Naive thymus-derived CD8-positive, alpha-beta T cell (primary cell): ENCODE measurements at regions not wholly inside any gene's neighbourhood (a gene's known extent, or its start where the extent isn't known, plus 50 kb on each side); places are given as distances from the start of the nearest gene placed in this dataset.

Experiments used
- ATAC-seq, 2 donors: fragments of 150-1000 bp; cut with Tn5 transposase in 1 of 2; sonication (Bioruptor Pico), chemical (Tn5 transposase) in 1 of 2; 1 replicate in 1 of 2; 2 replicates in 1 of 2; pipeline ENCODE4 v1.10.0; 2021; ENCODE audit warnings: mild to moderate bottlenecking in 2 of 2, moderate library complexity in 2 of 2
- POLR2A ChIA-PET: fragments of 350-600 bp; sonication (Branson Sonifier 250); formaldehyde crosslinking; loops from one replicate; lab custom pipeline; 2021; ENCODE audit warnings: antibody characterized with exemption; lab: Charles Lee
- DNase-seq, 10 donors: peaks; one replicate each; pipeline versions ENCODE4 v3.0.0 to v3.0.0-alpha.2; 2020 to 2022
- H3K27ac Mint-ChIP-seq, 10 donors: one replicate each; pipeline ENCODE4 v1.8.0; 2020 to 2022; ENCODE audit warnings: mild to moderate bottlenecking in 10 of 10, mixed read lengths in 10 of 10, moderate library complexity in 4 of 10, inconsistent platforms in 1 of 10
- H3K27me3 Mint-ChIP-seq, 5 donors: one replicate each; pipeline ENCODE4 v1.8.0; 2021 to 2022; ENCODE audit warnings: mixed read lengths in 5 of 5
- H3K36me3 Mint-ChIP-seq, 3 donors: one replicate each; pipeline ENCODE4 v1.8.0; 2020 to 2022; ENCODE audit warnings: mixed read lengths in 3 of 3, mild to moderate bottlenecking in 2 of 3, inconsistent platforms in 1 of 3
- H3K4me1 Mint-ChIP-seq, 4 donors: one replicate each; pipeline ENCODE4 v1.8.0; 2021 to 2022; ENCODE audit warnings: mixed read lengths in 4 of 4
- H3K4me3 Mint-ChIP-seq, 10 donors: one replicate each; pipeline ENCODE4 v1.8.0; 2020 to 2022; ENCODE audit warnings: mild to moderate bottlenecking in 10 of 10, mixed read lengths in 10 of 10, moderate library complexity in 6 of 10, inconsistent platforms in 1 of 10
- H3K9me3 Mint-ChIP-seq, 9 donors: one replicate each; pipeline ENCODE4 v1.8.0; 2020 to 2022; ENCODE audit warnings: mixed read lengths in 9 of 9, mild to moderate bottlenecking in 3 of 9, inconsistent platforms in 1 of 9, moderate library complexity in 1 of 9

DNA sequence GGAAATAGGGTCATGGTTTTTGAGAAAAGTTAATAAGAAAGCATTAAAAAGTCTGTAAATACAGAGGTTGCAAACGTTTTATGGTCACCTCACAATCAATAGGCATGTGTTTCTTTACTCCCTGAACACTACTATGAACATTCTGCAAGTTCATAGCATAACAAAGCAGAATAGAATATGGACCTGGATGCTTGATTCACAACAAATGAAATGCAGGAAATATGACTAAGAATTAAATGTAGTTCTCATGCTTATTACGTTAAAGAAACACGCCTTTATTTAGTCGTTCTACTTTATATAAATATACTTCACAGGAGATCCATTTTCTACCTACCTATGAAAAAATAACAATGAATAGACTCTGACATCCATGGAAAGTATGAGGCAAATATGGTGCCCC lies 344.0 kb downstream of the KCTD12 start:
- Mint-ChIP-seq H3K4me1 (no peaks in the 10 kb centered on the region), H3K4me3 (no peak overlapping the region), H3K9me3 (peaks cover 0 to 13% (median 3%) of the 10 kb centered on the region in 9 donors), H3K27ac (no peak overlapping the region), H3K27me3 (peaks cover 1 to 22% (median 5%) of the 10 kb centered on the region in 5 donors), H3K36me3 (peaks cover 0 to 6% (median 0%) of the 10 kb centered on the region in 3 donors)
- no peak for DNase-seq
- POLR2A ChIA-PET, result no interaction called here
- ATAC-seq, result no peak

GRCh38 chr13:76538004-76538403 lies 348.2 kb downstream of the KCTD12 start:
- no peak for ATAC-seq
- H3K4me3 Mint-ChIP-seq, result no peak overlapping the region
- POLR2A ChIA-PET, result no interaction called here

GRCh38 chr13:76533251-76533650 lies 353.0 kb downstream of the KCTD12 start:
- Mint-ChIP-seq H3K4me3 (no peak overlapping the region), H3K4me1 (no peaks in the 10 kb centered on the region), H3K27ac (no peak overlapping the region), H3K36me3 (no peaks in the 10 kb centered on the region), H3K27me3 (peaks cover 7 to 29% (median 9%) of the 10 kb centered on the region in 5 donors), H3K9me3 (no peaks in the 10 kb centered on the region)
- DNase-seq (no peak), ATAC-seq (no peak)
- POLR2A ChIA-PET, result no interaction called here

More at GRCh38 chr13:76538004-76538403, 348.2 kb downstream of the KCTD12 start:
- no peak overlapping the region for H3K27ac Mint-ChIP-seq
- H3K27me3 Mint-ChIP-seq, result peaks cover 4 to 31% (median 6%) of the 10 kb centered on the region in 5 donors
- H3K36me3 Mint-ChIP-seq, result no peaks in the 10 kb centered on the region
- DNase-seq, result no peak
- H3K4me1 Mint-ChIP-seq, result no peaks in the 10 kb centered on the region
- H3K9me3 Mint-ChIP-seq, result peaks cover 0 to 3% (median 0%) of the 10 kb centered on the region in 9 donors

- POLR2A ChIA-PET, result no interaction called here
Observed at GRCh38 chr13:76527041-76527440, 359.2 kb downstream of the KCTD12 start.

DNA sequence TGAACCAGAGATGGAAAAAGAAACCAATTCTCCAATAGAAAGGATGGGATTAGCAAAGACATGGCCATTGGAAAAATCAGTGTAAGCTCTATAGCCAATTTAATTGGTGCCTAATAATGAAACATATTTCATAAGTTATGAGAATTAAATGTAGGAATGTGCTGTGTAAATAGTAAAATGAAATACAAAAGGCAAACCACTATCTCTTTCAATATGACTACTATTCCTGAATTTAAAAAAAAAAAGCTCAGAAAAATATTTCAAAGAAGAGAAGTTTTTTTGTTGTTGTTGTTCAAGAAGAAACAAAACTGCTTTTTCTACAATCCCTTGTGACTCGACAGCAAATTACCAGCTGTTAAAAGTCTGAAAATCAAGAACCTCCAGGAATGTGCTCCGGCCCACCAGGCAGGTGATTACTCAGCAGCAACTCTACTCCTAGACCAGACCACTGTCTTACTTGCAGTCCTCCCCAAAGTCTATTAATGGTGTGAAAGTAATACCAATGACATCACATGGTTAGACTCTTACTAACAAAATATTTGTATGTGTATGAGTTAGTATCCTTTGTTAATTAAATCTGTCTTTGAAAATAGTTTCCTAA lies 362.4 kb downstream of the KCTD12 start:
- Mint-ChIP-seq H3K9me3 (no peaks in the 10 kb centered on the region), H3K27ac (no peak overlapping the region), H3K27me3 (no peaks in the 10 kb centered on the region), H3K36me3 (no peaks in the 10 kb centered on the region), H3K4me3 (no peak overlapping the region), H3K4me1 (no peaks in the 10 kb centered on the region)
- POLR2A ChIA-PET, result no interaction called here
- ATAC-seq (no peak), DNase-seq (no peak)

More at GRCh38 chr13:76527041-76527440, 359.2 kb downstream of the KCTD12 start:
- Mint-ChIP-seq H3K36me3 (no peaks in the 10 kb centered on the region), H3K27me3 (peaks cover 2 to 7% (median 6%) of the 10 kb centered on the region in 5 donors), H3K4me1 (no peaks in the 10 kb centered on the region), H3K27ac (no peak overlapping the region), H3K9me3 (no peaks in the 10 kb centered on the region), H3K4me3 (no peak overlapping the region)
- DNase-seq (no peak), ATAC-seq (no peak)

GRCh38 chr13:76522083-76522755 lies 364.0 kb downstream of the KCTD12 start:
- no peaks in the 10 kb centered on the region for H3K4me1 Mint-ChIP-seq
- no peaks in the 10 kb centered on the region for H3K36me3 Mint-ChIP-seq
- H3K9me3 Mint-ChIP-seq, result no peaks in the 10 kb centered on the region
- POLR2A ChIA-PET, result interaction anchor here (0.7 kb wide), 1 partner anchor 8 kb away, joined by 3 read pairs; no protein-coding TSS in a partner anchor
- DNase-seq, result no peak
- no peak for ATAC-seq
- H3K4me3 Mint-ChIP-seq, result no peak overlapping the region
- H3K27me3 Mint-ChIP-seq, result peaks cover 0 to 4% (median 1%) of the 10 kb centered on the region in 5 donors
- no peak overlapping the region for H3K27ac Mint-ChIP-seq

GRCh38 chr13:76519685-76520084 lies 366.5 kb downstream of the KCTD12 start:
- POLR2A ChIA-PET, result no interaction called here
- Mint-ChIP-seq H3K36me3 (no peaks in the 10 kb centered on the region), H3K27ac (no peak overlapping the region), H3K4me1 (no peaks in the 10 kb centered on the region), H3K27me3 (peaks cover 3 to 10% (median 6%) of the 10 kb centered on the region in 5 donors), H3K9me3 (no peaks in the 10 kb centered on the region), H3K4me3 (no peak overlapping the region)
- DNase-seq, result no peak
- ATAC-seq, result no peak

DNA sequence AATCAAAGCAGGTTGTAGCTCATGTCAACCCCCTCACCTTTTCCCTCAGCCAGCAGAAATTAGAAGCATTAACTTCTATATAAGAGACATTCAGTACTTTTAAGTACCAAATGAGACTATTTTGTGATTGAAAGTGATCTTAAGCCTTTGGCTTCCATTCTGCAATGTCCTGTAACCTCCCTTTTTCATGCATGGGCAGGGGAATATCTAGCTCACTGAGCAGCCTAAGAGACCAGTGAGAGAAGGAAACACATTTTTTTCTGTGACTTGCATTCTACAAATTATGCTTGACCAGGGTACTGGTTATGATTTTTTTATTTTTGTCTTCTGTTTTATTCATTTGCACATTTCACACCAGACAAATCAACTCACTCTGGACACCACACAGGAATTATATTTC lies 369.6 kb downstream of the KCTD12 start:
- no peaks in the 10 kb centered on the region for H3K4me1 Mint-ChIP-seq
- ATAC-seq (no peak), DNase-seq (no peak)
- H3K9me3 Mint-ChIP-seq, result no peaks in the 10 kb centered on the region
- H3K27ac Mint-ChIP-seq, result no peak overlapping the region
- POLR2A ChIA-PET, result no interaction called here
- H3K36me3 Mint-ChIP-seq, result no peaks in the 10 kb centered on the region
- H3K27me3 Mint-ChIP-seq, result peaks cover 10 to 15% (median 13%) of the 10 kb centered on the region in 5 donors
- no peak overlapping the region for H3K4me3 Mint-ChIP-seq

GRCh38 chr13:76516013-76516412 lies 370.2 kb downstream of the KCTD12 start:
- DNase-seq (no peak), ATAC-seq (no peak)
- POLR2A ChIA-PET, result no interaction called here
- Mint-ChIP-seq H3K27ac (no peak overlapping the region), H3K9me3 (no peaks in the 10 kb centered on the region), H3K4me1 (no peaks in the 10 kb centered on the region), H3K4me3 (no peak overlapping the region), H3K36me3 (no peaks in the 10 kb centered on the region), H3K27me3 (peaks cover 10 to 15% (median 13%) of the 10 kb centered on the region in 5 donors)

GRCh38 chr13:76512721-76513145 lies 373.5 kb downstream of the KCTD12 start:
- Mint-ChIP-seq H3K36me3 (no peaks in the 10 kb centered on the region), H3K27me3 (peaks cover 10 to 17% (median 12%) of the 10 kb centered on the region in 5 donors), H3K4me1 (no peaks in the 10 kb centered on the region), H3K9me3 (no peaks in the 10 kb centered on the region), H3K27ac (no peak overlapping the region), H3K4me3 (no peak overlapping the region)
- POLR2A ChIA-PET, result no interaction called here
- DNase-seq, result no peak
- ATAC-seq, result no peak

DNA sequence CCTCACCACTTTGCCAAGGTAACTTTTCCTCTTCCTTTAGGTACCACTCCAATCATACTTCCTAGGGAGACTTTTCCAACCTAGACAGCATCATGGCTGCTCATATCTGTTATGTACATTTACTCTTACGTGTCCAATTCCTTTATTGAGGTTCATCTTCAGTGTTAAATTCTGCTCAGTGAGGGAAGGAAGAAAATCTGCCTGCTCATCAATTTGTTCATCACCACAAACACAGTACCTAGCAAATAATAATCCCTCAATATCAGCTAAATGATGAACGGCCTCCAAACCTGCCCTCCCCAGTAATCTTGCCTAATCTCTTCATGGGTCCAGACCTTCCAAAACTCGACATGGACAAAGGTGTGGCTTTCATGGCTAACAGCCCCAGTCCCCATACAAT lies 380.8 kb downstream of the KCTD12 start:
- ATAC-seq, result no peak
- H3K4me3 Mint-ChIP-seq, result no peak overlapping the region
- H3K4me1 Mint-ChIP-seq, result peaks cover 0 to 4% (median 0%) of the 10 kb centered on the region in 4 donors
- H3K27ac Mint-ChIP-seq, result no peak overlapping the region
- peaks cover 7 to 11% (median 8%) of the 10 kb centered on the region in 5 donors for H3K27me3 Mint-ChIP-seq
- no peaks in the 10 kb centered on the region for H3K36me3 Mint-ChIP-seq
- POLR2A ChIA-PET, result no interaction called here
- DNase-seq, result no peak
- H3K9me3 Mint-ChIP-seq, result no peaks in the 10 kb centered on the region

DNA sequence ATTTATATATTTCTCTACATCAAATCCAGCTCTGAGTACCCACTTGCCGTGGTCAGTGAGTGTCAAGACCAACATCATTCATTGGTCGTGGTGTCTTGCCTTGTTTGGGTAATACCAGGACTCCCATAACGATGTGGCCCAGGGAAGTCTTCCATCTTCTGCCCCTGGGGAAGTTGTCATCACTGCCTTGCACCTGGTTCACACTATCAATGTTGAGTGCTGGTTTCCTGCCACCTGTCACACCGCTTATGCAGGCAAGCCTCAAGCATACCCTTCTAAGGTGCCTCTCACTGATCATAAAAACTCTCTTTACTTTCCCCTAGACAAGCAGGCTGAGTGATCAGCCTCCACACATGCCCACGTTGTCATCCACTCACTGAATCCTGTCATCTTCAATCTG lies 382.4 kb downstream of the KCTD12 start:
- no peak for DNase-seq
- H3K4me3 Mint-ChIP-seq, result no peak overlapping the region
- H3K9me3 Mint-ChIP-seq, result no peaks in the 10 kb centered on the region
- POLR2A ChIA-PET, result no interaction called here
- ATAC-seq, result no peak
- H3K4me1 Mint-ChIP-seq, result peaks cover 0 to 4% (median 0%) of the 10 kb centered on the region in 4 donors
- no peaks in the 10 kb centered on the region for H3K36me3 Mint-ChIP-seq
- H3K27me3 Mint-ChIP-seq, result peaks cover 6 to 11% (median 8%) of the 10 kb centered on the region in 5 donors
- no peak overlapping the region for H3K27ac Mint-ChIP-seq

GRCh38 chr13:76503291-76503690 lies 382.9 kb downstream of the KCTD12 start:
- peaks cover 0 to 4% (median 0%) of the 10 kb centered on the region in 4 donors for H3K4me1 Mint-ChIP-seq
- no peak overlapping the region for H3K27ac Mint-ChIP-seq
- POLR2A ChIA-PET, result no interaction called here
- DNase-seq (no peak), ATAC-seq (no peak)
- H3K4me3 Mint-ChIP-seq, result no peak overlapping the region
- H3K27me3 Mint-ChIP-seq, result peaks cover 6 to 11% (median 8%) of the 10 kb centered on the region in 5 donors
- no peaks in the 10 kb centered on the region for H3K36me3 Mint-ChIP-seq
- H3K9me3 Mint-ChIP-seq, result no peaks in the 10 kb centered on the region
